GM18858 (cell line): ENCODE measurements at regions not wholly inside any gene's neighbourhood (a gene's known extent, or its start where the extent isn't known, plus 50 kb on each side); places are given as distances from the start of the nearest gene placed in this dataset.
"Not testable (repeated sequence)": the region's sequence is repeated elsewhere in the genome, so short reads cannot be mapped to it uniquely, and the experiment has no call there.

Experiments
- ATAC-seq: cut with Tn5 transposase; IDR thresholded peaks from one replicate; pipeline ENCODE4 v1.9.1; 2021; ENCODE audit not compliant: unreplicated experiment

DNA sequence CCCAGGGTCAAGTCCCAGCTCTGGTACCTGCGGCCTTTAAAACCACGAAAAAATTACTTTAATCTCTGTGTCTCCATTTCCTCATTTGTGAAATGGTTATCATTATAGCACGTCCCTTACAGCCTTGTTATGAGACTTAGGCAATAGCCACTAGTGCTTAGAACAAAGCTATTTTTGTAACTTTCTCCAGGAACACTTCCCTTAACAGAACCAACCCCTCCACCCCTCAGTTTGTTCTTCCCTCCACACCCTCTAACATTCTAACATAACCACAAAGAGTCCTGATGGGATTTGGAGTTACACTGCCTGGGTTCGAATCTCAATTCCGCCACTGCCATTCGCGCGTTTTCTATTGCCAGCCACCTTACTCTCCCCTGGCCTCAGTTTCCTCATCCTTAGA, 2777.4 kb upstream of the TPTE start:
- not testable (repeated sequence) for ATAC-seq

DNA sequence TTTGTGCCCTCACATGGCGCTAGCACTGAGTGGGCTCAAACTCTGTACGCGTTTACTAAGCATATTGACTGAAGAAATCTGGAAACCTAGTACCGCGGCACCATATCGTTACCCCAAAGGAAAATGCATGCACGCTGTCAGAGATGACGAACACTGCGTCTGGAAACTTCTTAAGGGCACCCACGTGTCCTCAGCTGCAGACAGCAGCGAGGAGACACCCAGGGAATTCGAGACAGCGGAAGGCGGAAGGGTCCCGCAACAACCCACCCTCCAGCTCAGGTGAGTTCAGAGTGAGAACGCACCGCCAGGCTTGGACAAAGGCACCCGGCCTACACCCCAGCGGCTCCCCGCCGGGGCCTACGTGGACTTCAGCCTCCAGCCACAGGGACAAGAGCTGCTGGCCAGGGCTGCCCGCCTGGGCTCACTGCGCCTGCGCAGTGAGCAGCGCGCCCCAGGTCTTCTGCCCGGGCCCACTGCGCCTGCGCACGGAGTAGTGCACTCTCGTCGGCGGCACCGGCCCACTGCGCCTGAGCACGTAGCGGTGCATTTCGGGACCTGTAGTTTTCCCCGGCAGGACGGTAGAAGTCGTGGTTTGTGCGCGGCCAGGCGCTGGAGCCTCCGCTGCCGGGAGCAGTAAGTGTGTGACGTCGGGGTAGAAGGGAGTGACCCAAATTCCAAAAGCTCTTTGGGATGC, 2776.8 kb upstream of the TPTE start:
- ATAC-seq, result peak; percentile 91

DNA sequence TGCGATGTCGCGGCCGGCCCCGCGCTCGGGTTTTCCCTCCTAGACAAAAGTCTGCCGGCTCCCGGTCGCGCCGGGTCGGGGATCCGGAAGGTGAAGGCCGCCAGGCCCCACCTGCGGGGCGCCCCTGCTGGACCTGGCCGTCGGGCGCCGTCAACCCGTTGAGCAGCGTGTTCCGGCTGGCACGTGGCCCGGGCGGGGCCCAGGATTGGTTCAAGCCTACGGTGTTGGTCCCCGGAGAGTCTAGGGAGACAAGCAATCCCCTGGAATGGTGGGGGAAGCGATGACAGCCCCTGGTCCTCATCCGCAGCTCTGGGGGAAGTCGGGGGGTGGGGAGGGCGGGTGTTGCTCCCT, 2776.3 kb upstream of the TPTE start:
- peak; percentile 40 for ATAC-seq

DNA sequence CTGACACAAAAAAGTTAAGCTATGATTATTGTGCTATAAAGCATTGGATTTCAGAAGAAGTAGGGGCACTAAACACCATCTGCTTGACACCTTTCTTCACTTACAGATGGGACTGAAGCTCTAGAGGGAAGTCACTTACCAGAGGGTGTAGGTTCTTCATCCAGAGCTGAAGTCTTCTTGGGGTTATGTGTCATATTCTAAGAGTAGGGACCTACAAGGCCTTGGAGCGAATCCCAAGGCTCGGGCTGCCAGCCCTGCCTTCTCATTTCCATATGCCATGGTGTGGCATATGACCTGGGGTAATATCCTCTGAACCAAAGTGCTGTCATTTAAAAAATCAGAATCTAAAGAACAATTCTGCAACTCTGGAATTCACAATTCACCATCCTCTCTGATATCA, 2773.4 kb upstream of the TPTE start:
- not testable (repeated sequence) for ATAC-seq

DNA sequence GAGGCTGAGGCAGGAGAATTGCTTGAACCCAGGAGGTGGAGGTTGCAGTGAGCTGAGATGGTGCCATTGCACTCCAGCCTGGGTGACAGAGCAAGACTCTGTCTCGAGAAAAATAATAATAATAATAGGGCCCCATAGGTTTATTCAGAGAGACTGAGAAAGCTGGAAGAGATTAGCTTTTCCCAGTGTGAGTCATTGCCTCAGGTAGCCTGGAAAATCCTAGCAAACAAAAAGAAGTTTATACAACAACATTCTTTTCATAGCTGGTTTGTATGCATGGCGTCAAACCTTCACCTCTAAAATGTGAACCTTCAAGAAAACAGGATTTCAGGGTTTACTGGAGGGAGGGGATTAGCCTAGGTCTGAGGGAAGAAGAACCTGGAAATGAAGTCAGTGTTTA, 2768.8 kb upstream of the TPTE start:
- ATAC-seq, result not testable (repeated sequence)

DNA sequence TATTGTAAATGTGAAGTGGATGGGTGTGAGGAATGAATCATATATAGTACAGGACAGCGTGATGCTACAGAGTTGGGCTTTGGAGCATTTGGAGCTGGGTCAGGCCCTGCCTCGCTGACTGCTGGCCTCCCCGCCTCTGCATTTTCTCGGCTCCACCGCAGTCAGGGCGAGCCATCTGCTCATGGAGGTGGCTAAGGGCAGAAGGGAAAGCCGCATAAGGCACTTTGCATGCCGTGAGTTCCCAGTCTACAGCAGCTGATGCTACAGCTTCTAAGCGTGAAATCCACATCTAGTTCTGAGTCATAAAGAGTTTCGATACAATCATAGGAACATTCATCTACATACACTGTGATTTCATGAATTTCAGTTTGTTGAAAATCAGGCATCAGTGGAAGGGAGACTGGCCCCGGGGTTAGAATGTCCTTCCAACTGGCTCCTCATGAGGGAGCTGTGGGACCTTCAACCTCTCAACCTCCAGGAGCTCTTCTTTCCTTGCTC, 2768.0 kb upstream of the TPTE start:
- peak; percentile 87 for ATAC-seq

DNA sequence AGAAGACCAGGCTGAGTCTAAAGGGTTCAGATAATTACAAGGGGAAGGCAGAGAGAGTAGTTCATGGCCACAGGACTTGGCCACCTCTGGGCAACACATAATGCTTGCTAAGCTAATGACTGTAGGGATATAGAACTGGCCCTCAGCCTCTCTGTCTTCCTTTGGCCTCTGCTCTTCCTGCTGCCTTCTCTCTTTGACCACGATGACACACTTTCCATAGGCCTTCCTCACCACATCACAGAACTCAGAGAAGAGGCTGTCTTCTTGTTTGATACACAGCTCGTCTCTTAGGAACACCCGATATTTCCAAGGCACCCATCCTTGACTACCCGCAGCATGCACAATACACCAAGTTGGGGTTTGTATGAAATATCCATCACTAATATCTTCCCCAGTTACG, 2751.4 kb upstream of the TPTE start:
- ATAC-seq, result not testable (repeated sequence)

DNA sequence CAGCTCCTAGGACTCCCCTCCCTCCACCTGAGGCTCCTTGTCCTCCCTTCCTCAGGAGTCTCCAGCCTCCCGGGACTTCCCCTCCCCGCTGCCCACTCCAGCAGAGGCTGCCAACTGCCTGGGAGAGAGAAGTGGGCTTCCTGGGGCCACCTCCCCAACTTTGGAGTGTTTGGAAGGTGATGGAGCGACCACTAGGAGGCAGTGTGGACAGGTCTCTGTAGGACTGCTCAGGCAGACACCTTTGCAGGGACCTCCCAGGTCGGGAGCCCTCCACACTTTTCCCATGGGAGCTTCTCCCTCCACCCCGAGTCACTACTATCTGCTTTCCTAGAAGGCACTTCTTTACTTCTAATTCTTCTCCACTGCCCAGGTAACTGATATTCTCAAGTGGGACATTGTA, 2747.2 kb upstream of the TPTE start:
- ATAC-seq, result not testable (repeated sequence)

DNA sequence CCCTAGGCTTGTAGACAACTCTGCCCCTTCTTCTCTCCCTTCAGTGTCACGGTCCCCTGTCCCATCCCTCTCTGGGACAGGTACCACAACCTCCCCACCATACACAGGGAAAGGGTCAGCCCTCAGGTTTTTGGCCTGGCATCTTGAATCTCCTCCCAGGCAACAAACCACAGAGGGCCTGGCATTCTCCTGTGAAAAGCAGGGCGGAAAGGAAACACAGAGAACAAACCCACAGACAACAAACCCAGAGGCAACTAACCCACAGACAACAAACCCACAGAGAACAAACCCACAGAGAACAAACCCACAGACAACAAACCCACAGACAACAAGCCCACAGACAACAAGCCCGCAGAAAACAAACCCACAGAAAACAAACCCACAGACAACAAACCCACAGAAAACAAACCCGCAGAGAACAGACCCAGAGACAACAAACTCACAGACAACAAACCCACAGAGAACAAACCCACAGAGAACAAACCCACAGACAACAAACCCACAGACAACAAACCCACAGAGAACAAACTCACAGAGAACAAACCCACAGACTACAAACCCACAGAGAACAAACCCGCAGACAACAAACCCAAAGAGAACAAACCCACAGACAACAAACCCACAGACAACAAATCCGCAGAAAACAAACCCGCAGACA, 2745.9 kb upstream of the TPTE start:
- ATAC-seq, result not testable (repeated sequence)

DNA sequence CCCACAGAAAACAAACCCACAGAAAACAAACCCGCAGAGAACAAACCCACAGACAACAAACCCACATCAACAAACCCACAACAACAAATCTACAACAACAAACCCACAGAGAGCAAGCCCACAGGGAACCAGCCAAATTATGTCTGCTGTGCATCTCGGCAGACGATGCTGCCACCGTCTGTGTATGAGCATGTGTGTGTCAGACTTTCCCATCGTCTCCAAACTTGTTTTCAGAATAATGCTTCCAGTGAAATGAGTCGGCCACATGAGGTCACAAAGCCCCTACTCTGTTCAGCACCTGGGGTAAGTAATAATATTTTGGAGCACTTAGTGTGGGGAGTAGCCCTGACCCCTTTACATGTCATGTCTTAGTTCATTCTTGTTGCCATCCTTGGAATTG, 2745.3 kb upstream of the TPTE start:
- not testable (repeated sequence) for ATAC-seq

DNA sequence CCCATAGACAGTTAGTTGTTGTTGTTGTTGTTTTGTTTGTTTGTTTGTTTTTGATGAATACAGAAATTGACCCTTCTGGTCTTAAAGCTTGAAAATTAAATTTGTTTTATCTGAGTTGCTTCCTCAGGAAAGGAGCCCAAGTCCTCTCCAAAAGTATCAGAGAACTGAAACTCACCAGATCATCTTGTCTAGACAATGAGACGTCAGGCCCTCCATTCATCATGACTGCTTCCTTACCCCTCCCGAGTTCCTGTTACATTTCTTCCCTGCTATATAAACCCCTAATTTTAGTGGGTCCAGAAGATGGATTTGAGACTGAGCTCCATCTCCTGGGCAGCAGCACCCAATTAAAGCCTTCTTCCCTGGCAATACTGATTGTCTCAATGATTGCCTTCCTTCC, 2744.8 kb upstream of the TPTE start:
- ATAC-seq, result not testable (repeated sequence)

DNA sequence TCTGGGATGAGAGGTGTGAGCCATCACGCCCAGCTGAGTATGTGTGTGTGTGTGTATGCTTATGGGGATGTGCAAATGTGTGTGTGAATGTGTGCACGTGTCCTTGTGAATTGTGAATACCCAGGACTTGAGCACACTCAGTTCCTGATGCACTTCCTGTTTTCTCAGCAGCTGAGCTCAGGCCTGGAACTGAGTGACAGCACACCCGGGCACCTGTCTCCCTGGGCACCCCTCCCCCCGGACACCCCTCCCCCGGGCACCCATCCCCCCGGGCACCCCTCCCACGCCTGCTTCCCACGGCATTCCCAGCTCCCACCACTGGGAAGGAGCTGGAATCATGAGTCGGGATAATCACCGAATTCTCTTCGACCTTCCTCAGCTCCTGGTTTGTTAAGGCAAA, 2744.1 kb upstream of the TPTE start:
- not testable (repeated sequence) for ATAC-seq

DNA sequence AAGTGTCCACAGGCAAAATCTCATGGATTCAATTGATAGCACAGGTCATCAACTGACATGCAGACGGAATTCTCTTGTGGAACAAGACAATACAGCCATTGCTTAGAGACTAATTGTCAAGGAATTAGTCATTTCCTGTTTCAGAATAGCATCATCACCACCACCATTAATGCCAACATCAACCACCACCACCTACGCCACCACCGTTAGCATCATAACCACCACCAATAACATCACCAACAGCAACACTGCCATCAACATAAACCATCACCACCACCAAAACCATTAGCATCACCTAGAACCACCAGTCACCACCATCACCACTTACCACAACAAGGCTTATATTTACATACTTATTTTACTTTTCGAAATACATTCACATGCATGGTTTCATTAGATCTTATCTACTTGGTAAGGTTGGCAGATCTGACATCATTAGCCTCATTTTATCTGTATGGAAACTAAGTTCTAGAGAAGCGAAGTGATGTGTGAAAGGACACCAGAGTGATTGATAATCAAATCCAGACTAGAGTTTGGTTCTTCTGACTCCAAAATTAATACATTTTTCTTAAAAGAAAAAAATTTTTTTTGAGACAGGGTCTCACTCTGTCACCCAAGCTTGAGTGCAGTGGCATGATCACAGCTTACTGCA, 2733.8 kb upstream of the TPTE start:
- ATAC-seq, result not testable (repeated sequence)

DNA sequence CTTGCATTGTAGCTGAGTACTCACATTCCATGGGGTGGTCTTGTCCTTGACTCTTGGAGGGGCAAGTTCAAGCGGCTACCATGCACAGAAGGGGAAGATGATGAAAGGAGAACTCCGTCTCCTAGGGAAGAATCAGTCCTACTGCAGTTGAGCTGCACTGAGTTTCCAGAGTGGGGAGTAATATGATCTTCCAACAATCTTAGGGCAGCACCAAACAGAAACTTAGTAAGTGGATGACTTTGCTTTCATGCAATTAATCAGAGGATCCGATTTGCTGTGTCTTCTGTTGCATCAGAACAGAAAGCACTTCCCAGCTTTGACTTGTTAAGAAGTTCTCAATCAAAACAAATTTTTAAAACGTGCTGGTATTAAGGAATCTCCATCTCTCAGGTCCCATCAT, 2727.6 kb upstream of the TPTE start:
- ATAC-seq, result not testable (repeated sequence)

DNA sequence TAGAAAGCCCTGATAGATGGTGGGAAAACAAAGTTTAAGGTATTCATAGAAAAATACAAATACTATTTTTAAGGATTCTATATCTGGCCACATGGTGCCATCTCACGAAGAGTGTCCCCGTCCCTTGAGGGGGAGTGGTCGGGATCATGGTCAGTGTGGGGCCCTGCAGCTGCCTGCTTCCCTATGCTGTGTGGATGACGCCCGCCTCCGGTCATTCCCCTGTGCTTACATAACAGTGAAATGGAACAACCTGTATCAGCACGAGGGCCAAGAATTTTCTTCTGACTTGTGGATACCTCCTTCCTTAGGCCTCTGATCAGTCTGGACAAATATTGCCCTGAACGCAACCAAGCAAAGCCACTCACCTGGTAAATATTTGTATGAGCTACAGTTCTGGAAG, 2724.1 kb upstream of the TPTE start:
- ATAC-seq, result not testable (repeated sequence)

DNA sequence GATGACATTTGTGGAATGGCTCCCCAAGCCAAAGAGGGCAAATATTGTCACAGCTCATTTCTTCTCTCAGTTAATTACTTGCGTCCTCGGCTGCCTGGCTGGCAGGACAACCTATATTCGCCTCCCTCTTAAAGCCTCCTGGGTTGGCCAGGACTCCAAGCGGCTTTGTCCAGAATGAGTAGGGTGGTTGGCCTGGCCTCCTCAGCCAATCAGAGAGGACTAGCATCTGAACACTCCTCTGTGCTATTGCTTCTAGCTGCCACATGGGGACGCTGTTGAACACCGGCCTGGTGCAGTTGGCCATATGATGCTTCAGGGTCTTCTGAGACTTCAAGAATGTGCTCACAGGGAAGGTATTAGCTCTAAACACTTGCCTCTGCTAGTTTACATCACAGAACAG, 2722.9 kb upstream of the TPTE start:
- ATAC-seq, result not testable (repeated sequence)

DNA sequence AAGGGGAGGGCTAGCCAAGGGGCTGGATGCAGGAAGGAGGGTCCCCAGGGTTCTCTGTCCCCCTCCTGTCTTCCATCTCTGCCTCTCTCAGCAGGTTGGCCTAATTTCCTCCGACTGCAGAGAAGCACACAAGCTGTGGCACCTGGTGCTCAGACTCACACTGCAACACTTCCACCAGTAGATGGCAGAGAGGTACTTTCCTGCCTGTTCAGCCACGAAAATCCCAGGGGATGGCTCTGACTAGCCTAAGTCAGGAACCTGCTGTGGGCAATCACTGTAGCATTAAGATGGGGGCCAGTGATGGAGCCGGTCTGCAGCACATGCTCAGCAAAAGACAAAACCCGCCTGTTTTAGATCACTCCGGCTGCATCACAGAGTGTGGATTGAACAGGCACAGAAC, 2721.7 kb upstream of the TPTE start:
- not testable (repeated sequence) for ATAC-seq

DNA sequence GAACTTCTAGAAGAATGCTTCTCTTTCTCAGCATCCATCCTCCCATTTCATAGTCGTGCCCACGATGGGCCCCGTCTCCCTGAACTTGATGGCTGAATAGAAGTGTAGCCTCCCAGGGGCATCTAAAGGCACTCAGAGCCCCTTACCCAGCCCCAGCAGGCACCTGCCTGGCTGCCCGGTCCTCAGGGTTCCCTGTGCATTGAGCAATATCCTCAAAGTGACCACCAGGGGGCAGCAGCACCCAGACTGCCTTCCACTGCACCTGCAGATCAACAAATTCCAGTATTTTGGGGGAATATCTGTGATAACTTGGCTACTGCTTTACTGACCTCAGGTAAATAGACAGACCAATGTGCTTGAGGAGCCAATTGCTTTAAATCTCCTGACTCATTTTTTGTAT, 2707.9 kb upstream of the TPTE start:
- not testable (repeated sequence) for ATAC-seq

DNA sequence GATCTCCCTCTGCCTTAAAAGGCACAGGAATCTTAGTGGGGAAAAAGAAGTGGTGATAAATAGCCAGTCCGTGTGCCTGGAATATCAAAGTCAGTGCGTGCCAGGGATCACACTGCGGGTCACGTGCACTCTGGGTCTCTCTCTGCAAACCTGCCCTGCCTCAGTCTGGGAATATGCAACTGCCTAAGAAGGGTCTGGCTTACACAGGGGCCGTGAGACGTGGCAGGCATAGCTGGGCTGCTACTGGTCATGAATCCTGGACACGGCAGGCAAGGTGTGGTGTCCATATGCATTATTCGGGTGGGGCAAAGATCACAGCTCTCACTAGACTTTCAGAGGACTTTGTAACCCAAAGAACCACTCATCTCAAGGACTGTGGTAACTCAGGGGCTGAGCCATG, 2704.4 kb upstream of the TPTE start:
- not testable (repeated sequence) for ATAC-seq

DNA sequence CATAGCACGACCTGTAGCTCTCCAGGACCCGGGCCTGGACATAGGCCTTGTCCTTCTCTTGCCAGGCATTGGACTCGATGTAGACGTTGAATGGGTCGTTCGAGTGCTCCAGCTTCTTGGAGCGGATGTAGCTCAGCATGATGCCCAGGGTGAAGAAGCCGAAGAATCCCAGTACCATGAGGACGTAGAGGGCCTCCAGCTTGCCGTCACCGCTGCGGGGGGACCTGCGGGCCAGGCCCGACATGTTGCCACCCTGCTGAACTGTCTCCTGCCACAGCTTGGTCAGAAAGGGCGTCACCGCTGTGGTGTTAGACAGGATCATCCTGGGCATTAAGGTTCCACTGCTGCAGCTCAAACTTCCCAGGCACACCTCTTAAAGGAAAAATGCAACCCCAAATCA, 2702.1 kb upstream of the TPTE start:
- ATAC-seq, result not testable (repeated sequence)

DNA sequence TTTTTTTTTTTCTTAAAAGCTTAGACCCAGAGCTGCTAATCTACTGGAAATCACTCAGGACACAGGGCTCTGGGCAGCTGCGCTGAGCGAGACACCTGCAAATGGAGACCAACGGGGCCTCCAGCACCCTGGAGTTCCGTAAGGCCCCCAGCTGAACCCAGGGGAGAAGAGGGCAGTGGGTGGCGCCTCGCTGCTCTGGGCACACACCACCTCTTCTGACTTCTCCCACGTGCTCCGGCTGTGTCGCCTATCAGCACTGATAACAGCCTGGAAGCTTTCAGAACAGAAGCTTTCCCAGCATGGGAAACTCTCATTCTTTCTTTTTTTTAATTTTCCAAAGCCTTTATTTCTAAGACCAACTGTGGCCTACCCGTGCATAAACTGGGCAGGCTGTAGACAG, 2695.8 kb upstream of the TPTE start:
- not testable (repeated sequence) for ATAC-seq

DNA sequence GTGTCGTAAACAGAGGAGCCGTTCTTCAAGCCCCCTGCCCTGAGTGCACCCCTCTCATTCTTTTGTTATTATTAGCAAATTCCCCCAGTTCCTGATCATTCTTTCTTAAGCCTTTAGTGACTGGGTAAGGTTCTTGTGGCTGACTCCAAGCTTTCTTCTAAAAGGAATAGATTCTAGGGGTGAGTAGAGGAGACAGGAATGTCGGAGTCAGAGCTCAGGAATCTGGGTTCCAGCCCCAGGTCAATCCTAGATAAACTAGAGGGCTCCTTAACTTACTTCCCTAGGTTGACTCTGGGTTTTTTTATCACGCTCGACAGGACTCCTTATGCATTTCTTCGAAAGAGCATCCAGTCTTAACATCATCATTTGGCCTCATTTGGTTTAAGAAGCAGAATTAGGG, 2695.2 kb upstream of the TPTE start:
- not testable (repeated sequence) for ATAC-seq
